Left ventricle myocardium superior (tissue), 1 donor: ENCODE measurements at regions not wholly inside any gene's neighbourhood (a gene's known extent, or its start where the extent isn't known, plus 50 kb on each side); places are given as distances from the start of the nearest gene placed in this dataset.

Experiments
- ATAC-seq: fragments of 200-7000 bp; cut with Tn5 transposase; one replicate; pipeline ENCODE4 v1.9.1; 2020; ENCODE audit warnings: mild to moderate bottlenecking, moderate library complexity
- DNase-seq: peaks from one replicate; pipeline ENCODE4 v3.0.0-alpha.2; 2020
- intact Hi-C: fragments of 100-400 bp; cut with micrococcal nuclease; formaldehyde crosslinking; loops from one replicate; pipeline ENCODE4 v1.11.0; 2022
- donor health status: DM: no; HTN: yes; CAD: no; lungs with severe emphysema.

DNA sequence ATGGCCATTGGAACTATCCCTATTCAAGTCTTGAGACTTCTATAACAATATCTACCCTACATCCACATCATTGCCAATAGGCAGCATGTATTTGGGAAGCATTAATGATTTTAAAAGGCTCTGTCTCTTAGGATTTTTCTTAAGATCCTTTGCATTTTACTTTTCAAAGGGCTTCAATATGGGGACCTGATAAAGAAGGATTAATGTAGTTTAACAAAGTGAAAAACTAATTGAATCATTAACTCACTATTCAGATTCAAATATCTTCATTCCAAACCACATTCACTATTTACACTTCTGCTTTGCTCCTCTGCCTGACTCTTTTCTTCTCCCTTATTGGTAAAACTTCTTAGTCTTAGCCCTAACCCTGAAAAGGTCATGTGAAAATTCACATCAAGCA is 333.0 kb downstream of the EPHA7 start:
- DNase-seq (no peak), ATAC-seq (no peak)
- intact Hi-C loops = no loop called here

DNA sequence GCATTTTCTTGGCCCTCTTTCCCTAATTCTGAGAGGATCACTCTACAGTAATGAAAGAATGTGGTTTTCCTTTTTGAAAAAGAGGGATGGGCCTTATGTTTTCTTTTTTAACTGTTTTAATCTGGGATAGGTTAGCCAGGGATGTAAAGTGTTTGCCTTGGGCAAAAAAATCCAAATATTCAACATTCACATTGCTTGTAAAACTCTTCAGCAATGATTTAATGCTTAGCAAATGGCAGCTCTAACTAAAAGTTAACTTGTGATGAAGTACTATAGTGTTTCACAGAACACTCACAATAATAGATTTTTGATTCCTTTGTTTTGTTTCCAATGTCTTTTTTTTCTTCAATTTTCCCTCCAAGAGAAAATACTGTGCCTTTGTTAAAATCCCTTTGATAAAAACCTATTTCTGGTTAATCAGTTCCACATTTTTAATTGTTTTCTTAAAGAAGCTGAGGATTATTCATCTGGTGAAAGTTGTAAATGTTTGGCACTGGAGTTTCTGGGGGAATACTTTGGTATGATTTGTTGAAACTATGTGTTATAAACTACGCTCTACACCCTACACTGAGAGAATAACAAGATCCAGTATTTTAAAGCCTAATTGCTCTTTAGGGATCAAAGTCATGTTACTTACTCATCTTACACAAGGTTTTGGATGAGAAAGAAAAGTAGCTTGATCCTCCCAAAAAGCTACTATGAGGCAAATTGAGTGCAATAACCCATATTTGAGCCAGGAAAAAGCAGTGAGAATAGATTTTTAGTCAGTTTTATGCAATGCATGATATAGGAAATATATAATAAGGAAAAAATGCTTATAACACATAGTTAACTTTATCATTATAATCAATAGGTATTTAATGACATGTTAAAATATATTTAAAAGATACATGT is 335.8 kb downstream of the EPHA7 start:
- DNase-seq = no peak
- intact Hi-C loops = no loop called here
- ATAC-seq = no peak

DNA sequence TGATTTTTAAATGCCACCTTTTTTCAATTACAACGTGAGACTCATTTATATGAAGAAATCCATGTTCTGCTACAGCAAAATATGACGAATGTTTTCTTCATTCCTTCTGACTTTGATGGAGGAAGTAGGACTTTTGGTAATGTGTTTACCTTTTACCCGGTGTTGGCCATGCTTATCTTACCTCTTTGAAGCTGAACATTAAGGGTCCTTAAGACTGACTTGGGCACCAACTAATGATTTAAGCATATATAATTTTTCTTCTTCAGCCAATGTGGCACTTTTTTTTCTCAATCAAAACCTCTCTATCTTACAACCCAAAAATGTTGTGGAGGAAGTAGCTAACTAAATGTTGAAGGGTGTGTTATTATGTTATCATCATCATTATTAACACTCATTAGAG is 337.5 kb downstream of the EPHA7 start:
- DNase-seq = no peak
- intact Hi-C loops = no loop called here
- ATAC-seq = no peak

DNA sequence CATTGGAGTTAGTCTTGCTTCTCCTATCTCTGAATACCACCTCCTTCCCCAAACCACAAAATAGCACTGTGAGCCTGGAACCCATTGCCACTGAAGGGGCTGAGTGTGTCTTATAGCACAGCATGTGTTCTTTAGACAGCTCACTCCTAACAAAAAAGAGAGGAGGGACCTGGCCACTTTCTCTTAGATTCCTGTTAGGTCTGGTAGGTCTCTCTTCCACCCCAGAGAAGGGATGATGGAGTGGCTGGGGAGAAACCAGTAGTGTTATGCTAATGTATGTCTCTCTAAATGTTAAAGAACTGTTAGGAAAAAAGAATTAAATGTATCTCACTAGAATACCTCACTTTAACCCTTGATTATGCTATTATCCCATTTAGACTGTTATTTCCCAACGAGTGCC is 340.3 kb downstream of the EPHA7 start:
- ATAC-seq = no peak
- DNase-seq = no peak
- intact Hi-C loops = no loop called here

DNA sequence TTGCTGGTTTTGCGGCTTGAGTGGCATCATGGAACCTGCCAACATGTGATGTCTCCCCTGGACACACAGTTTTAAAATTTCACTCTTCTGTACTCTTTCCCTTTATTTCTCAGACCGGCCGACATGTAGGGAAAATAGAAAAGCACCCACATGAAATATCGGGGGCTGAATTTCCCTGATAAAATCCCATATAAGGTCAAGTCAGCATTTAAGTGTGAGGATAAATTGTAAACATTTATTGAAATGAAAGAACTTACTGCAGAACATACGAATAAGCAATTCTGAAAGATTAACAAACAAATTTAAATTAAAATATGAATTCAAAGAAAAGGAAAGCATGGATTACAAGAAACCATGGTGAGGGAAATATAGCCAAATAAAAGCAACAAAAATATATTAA is 345.5 kb downstream of the EPHA7 start:
- DNase-seq (no peak), ATAC-seq (no peak)
- intact Hi-C loops = no loop called here

DNA sequence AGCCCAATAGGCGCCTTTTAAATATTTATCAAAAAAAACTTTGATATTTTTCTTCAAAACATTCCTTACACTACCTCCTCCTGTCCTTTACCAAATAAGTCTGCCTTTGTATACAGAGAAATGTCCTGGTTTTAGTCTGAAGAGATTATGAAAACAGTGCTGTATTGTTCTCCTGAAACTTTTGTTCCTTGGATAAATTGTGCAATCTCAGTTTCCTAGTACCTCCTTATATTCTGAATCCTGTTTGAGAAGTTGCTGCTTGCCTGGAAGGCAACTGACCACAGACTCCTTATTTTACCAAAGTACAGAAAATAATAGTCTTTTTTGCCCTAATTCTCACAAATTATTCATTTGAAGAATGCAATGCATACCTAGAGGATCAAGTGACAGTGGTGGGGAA is 349.5 kb downstream of the EPHA7 start:
- DNase-seq (no peak), ATAC-seq (no peak)
- intact Hi-C loops = no loop called here

DNA sequence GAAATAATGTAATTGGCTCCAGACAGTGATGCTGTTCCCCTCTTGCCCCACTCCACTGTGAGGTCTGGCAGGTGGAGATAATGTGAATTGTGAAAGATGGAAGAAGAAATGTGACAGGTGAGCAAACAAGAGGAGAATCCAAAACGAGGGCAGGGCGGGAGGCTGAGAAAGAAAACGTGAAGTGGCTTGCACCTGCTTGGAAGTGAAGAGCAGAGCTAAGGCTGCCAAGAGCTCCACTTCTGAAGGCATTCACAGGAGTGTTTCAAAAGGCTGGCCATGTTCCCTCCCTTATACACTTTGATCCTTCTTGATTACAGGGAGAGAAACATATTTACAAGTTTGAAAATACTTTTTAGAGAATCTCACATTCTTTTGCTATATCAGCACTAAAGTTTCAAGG is 359.4 kb downstream of the EPHA7 start:
- DNase-seq (no peak), ATAC-seq (no peak)
- intact Hi-C loops = no loop called here

DNA sequence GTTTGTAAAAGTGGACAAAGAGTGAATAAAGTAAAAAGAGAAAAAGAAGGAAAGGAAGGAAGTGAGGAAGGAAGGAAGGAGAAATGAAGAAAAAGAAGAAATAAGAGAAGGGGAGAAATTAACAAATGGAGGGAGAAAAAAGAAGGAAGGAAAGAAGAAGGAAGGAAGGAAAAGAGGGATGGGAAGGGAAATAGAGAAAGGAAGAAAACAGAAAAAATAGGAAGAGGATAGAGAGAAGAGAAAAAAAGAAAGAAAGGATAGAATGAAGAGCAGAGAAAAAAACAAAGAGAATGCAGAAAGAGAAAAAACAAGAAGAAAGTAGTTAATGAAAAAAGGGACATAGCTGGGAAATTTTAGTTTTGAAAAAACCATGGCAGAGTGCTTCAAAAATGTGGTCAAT is 361.8 kb downstream of the EPHA7 start:
- intact Hi-C loops = no loop called here
- no peak for DNase-seq
- ATAC-seq = no peak

DNA sequence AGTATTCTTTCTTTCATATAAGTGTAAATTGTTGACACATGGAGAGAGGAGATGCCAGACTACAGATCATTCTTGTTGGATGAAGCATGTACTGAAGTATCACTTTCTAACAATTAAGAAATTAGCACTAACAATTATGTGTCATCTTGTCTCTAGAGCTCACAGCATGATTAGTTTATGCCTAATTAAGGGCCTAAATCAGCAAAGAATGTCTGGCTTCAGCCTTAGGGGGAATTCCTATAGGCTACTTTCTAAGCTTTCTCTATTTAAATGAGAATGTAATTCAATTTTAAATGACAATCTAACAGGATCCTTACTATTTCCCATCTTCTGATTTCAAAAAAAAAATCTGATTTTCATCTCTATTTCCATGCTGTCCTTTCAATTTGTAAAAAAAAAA is 371.0 kb downstream of the EPHA7 start:
- intact Hi-C loops = no loop called here
- DNase-seq (no peak), ATAC-seq (no peak)

DNA sequence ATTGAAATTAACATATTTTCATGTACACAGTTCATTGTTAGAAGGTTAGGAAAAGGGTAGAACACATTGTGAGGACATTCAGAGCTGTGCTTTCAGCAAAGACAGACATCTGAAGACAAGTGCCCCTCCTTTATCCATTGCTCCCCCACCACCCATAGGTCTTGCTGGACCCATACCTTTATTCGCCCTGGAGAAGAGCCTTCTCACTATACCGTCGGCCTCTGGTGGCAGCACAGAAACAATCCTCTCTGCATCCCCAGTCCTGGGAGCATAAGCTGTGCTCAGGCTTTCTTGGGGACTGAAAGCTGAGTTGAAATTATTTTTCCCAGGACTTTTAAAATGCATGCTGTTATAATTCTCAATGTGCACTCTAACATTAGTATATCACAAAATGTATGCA is 372.3 kb downstream of the EPHA7 start:
- DNase-seq = no peak
- intact Hi-C loops = no loop called here
- ATAC-seq = no peak

DNA sequence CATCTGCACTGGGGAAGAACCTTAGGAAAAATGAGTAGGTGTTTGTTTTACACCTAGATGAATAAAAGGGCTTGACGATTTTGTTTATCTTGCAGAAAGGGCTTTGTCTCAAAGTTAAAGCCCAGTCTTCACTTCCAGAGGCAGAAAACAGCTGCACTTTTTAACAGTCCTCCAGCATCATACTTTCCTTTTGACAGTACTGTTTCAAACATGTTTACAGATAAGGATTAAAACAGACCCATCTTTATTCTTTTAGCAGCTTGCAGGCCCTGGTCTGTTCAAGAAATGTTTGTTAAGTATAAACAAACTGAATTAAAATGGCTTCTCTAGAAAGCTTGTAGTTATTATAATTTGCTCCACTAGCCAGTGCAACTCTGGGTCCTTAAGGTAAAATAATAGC is 374.2 kb downstream of the EPHA7 start:
- ATAC-seq (no peak), DNase-seq (no peak)
- intact Hi-C loops = no loop called here

DNA sequence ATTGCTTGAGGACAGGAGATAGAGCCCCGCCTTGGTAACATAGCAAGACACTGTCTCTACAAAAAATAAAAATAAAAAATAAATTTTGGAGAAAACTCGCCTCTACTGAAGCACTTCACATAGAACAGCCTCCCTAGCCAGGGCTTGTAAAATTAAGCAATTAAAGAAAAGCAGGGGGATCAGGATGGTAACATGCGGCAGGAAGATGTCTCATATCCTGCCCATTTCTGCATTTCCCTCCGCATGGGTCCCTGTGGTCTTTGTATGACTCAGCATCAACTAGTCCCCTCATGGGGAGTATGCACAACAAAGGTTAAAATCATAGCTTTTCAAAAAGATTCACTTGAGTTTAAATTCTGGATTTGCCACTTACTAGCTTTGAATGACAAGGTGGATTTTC is 379.0 kb downstream of the EPHA7 start:
- intact Hi-C loops = no loop called here
- ATAC-seq = no peak
- DNase-seq = no peak

DNA sequence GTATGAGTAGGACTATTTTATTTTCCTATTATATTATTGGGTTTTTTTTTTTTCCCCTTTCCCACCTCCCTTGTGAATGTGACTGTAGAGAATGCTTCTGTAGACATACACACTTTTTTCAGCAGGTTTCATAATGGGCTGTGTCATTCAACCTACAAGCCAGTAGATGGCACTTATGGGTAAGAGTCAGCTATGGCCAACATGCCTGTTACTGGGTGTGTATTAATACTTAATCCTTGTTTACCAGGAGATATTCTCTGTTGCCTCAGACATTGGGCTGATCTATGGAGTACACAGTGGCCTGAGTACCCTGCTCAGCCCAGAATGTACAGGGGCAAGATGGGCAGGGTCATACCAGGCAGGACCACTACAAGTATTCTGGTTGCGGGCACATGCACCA is 382.5 kb downstream of the EPHA7 start:
- DNase-seq = no peak
- intact Hi-C loops = loop anchor here (10.0 kb wide), 1 partner anchor 388 kb away; no protein-coding TSS in a partner anchor
- no peak for ATAC-seq

DNA sequence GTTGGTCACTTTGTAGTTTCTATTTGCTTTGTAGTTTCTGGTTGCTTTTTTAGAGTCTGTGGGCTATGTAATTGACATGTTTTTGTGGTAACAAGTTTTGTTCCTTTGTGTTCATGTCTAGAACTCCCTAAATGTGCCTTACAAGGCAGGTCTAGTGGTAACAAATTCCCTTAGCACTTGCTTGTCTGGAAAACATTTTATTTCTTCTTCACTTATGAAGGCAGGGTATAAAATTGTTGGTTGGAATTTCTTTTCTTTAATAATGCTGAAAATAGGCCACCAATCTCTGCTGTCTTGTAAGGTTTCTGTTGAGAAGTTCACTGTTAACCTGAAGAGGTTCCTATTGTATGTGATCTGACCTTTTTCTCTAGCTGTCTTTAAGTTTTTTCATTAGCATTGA is 383.6 kb downstream of the EPHA7 start:
- intact Hi-C loops = loop anchor here (10.0 kb wide), 1 partner anchor 389 kb away; no protein-coding TSS in a partner anchor
- no peak for DNase-seq
- no peak for ATAC-seq

DNA sequence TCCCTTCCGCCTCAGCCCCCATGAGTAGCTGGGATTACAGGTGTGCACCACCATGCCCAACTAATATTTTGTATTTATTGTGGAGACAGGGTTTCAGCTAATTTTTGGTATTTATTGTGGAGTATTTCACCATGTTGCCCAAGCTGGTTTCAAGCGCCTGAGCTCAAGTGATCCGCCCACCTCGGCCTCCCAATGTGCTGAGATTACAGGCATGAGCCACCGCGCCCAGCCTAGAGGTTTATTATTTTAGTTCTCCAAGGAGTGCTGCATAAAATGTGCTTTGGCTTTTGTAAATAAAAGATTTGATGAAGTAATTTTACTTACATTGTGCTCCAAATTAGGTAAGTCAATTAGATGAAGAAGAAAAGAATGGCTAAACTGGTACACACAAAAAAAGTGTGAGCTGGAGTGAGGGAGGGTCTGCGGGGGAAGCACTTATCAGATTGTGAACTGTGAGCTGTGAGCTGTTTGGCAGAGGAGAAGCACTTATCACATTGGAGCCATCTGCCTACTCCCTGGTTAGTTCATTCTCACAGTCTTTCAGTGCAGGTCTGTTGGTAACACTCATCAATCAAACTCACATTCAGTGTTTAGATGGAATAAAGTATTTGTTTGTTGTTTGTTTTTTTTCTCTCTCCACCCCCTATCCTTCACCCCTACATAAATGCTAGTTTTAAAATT is 398.0 kb downstream of the EPHA7 start:
- intact Hi-C loops = no loop called here
- ATAC-seq (no peak), DNase-seq (no peak)

DNA sequence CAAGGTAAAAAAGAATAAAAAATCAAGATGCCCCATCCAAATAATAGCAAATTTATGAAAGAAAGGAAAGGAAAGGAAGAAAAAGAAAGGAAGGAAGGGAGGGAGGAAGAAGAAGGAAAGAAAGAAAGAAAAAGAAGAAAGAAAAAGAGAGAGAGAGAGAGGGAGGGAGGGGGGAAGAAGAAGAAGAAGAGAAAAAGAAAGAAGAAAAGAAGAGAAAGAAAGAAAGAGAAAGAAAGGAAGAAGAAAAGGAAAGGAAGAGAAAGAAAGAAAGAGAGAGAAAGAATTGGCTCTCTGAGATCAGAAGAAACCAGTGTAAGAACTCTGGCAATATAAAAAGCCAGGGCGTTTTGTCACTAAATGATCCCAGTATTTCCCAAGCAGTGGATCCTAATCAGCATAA is 401.7 kb downstream of the EPHA7 start:
- no peak for ATAC-seq
- DNase-seq = no peak
- intact Hi-C loops = no loop called here

DNA sequence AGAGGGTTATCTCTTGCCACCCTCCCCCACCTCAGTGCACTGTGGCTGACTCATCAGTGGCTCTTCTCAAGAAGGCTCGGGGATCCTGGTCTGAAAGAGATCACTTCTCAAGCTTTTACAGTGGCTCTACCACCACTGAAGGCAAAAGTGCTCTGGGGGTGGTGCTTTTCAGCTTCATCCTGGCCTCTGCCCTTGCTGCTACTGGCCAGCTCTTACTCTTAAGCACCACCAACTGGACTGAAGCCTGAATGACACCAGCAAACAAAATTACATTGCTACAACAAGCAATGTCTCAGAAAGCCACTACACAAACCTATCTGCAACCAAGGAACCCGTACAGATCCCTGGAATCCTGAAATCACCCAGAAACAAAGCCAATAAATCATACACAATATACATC is 402.1 kb downstream of the EPHA7 start:
- no peak for ATAC-seq
- intact Hi-C loops = no loop called here

DNA sequence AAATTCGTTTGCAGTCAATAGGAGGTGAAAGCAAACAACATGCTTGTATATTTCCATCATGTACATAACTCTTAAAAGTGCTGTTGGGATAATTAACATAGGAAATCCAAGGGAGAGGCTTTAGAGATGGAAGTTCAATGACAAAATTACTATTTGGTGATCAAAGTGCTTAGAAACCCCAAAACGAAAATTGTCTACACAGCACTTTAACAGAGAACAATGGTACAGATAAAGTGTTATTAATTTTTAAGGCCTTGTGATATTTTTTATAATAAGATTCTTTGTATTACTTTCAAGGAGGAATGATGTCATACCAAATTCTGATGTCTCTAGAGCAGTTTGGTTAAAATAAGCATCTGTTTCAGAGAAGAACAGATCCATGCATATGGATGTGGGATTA is 406.3 kb downstream of the EPHA7 start:
- intact Hi-C loops = no loop called here
- ATAC-seq (no peak), DNase-seq (no peak)

More for the DNA sequence above, 402.1 kb downstream of the EPHA7 start:
- no peak for DNase-seq

DNA sequence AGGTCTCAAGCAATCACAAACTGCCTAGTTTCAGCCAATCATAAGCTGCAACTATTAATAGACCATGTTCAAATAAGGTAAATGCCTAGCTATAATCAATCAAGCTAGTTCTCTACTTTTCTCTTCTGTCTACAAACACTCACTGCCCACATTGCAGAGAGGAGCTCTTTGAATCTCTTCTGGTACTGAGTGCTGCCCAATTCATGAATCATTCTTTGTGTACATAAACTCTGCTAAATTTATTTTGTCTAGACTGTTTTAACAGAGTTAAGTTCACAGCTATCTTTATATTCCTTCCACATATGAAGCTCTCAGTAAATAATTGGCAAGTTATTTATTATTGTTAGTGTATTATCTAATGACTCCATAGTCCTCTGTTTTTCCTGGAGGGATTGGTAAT is 411.0 kb downstream of the EPHA7 start:
- intact Hi-C loops = no loop called here
- DNase-seq = no peak
- no peak for ATAC-seq

DNA sequence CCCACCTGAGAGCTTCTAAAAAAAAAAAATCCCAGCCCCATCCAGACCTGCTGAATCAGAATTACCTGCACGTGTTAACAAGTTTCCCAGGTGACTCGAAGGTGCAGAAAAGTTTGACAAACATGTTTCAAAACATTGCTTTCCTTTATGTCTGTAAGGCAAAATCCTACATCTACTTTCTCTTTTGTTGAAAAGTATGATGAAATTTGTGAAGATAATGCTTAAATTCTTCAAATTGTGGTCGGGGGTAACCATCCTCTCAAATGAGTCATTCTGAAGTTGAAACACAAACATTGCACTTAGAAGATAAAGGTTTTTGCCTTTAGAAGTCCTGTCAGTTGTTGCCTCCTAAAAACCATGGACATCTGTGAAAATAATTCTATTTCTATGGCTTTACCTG is 429.7 kb downstream of the EPHA7 start:
- intact Hi-C loops = no loop called here
- no peak for ATAC-seq
- no peak for DNase-seq

DNA sequence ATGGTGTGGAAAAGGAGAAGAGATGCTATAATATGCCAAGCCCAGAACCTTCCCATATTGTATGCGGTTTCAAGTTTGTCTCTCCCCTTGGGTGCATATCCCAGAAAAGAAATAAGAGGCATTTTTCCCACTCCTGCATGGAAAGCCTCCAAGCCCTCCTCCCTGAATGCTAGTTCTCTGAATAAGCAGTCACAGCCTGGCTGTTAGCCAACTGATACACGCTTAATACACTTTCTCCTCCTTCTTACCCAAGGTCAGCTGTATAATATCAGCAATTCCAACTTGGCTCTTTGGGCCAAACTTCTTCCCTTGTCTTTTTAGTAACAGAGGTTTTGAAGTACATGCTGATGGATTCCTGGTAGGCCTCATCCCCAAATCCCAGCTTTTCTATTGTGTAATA is 440.1 kb downstream of the EPHA7 start:
- ATAC-seq (no peak), DNase-seq (no peak)
- intact Hi-C loops = no loop called here
